GM12878 (cell line): ENCODE measurements at regions not wholly inside any gene's neighbourhood (a gene's known extent, or its start where the extent isn't known, plus 50 kb on each side); places are given as distances from the start of the nearest gene placed in this dataset.
"Not testable (repeated sequence)": the region's sequence is repeated elsewhere in the genome, so short reads cannot be mapped to it uniquely, and the experiment has no call there.

Experiments used
- ATAC-seq: fragments of 200-7000 bp; cut with Tn5 transposase; 3 replicates; pipeline ENCODE4 v1.9.1; 2020; ENCODE audit warnings: mild to moderate bottlenecking, moderate library complexity
- BruUV-seq: library from RNA; stranded (reverse); fragments of 400-500 nt; replicated peaks from 2 replicates; lab custom pipeline; 2021; lab: Mats Ljungman, UMichigan
- CTCF ChIA-PET: fragments of 300-600 bp; sonication (Branson Sonifier 250); formaldehyde crosslinking; extraction: SDS; loops from one replicate; lab custom pipeline; 2021; ENCODE audit warnings: inconsistent platforms; lab: Yijun Ruan, JAX
- POLR2A ChIA-PET: fragments of 350-600 bp; formaldehyde crosslinking; extraction: SDS; loops from one replicate; lab custom pipeline; 2021; ENCODE audit warnings: inconsistent platforms; lab: Charles Lee
- RAD21 ChIA-PET: fragments of 300-600 bp; sonication (Branson Sonifier 250); formaldehyde crosslinking; loops from one replicate; lab custom pipeline; 2023; ENCODE audit warnings: antibody characterized with exemption; ENCODE audit not compliant: unreplicated experiment; lab: Charles Lee
- SMC1A ChIA-PET: fragments of 300-600 bp; sonication (Branson Sonifier 250); formaldehyde crosslinking; loops from one replicate; lab custom pipeline; 2023; ENCODE audit not compliant: unreplicated experiment, uncharacterized antibody; lab: Charles Lee
- DNase-seq: peaks from one replicate; pipeline ENCODE4 v3.0.0-alpha.2; 2011; ENCODE audit warnings: low read depth, low spot score
- FAIRE-seq: peaks from 3 replicates; lab custom pipeline; 2011; peaks lifted over from hg19 to GRCh38; lab: Jason Lieb, UNC
- H2AFZ ChIP-seq: 2 replicates; pipeline ENCODE4 v1.6.0; 2011; ENCODE audit warnings: low read depth, low read length, control low read depth; ENCODE audit not compliant: control insufficient read depth
- H3K27ac ChIP-seq: 2 replicates; pipeline ENCODE4 v1.5.1; 2011; ENCODE audit warnings: control low read depth; ENCODE audit not compliant: control insufficient read depth, insufficient read depth
- H3K27me3 ChIP-seq, 2 experiments: replicated peaks in 1 of 2; 2 replicates each; pipeline versions ENCODE4 v1.6.0 to v1.6.1; 2011; ENCODE audit warnings: low read length in 1 of 2; ENCODE audit not compliant: control insufficient read depth in 2 of 2, insufficient read depth in 2 of 2
- H3K36me3 ChIP-seq, 2 experiments: 2 replicates each; pipeline ENCODE4 v1.5.1; 2011; ENCODE audit warnings: low read length in 1 of 2; ENCODE audit not compliant: control insufficient read depth in 2 of 2, insufficient read depth in 2 of 2
- H3K4me1 ChIP-seq: 2 replicates; pipeline ENCODE4 v1.6.1; 2011; ENCODE audit warnings: mild to moderate bottlenecking, low read length, moderate library complexity, mixed read lengths; ENCODE audit not compliant: control insufficient read depth, insufficient read depth
- H3K4me2 ChIP-seq: 2 replicates; pipeline ENCODE4 v1.6.0; 2011; ENCODE audit warnings: control low read depth; ENCODE audit not compliant: control insufficient read depth, insufficient read depth
- H3K4me3 ChIP-seq: fragments of 200-600 bp; sonication (generic); 2 replicates; pipeline ENCODE4 v1.5.1; 2016
- H3K79me2 ChIP-seq: 2 replicates; pipeline ENCODE4 v1.6.0; 2011; ENCODE audit warnings: low read length; ENCODE audit not compliant: control insufficient read depth, insufficient read depth
- H3K9ac ChIP-seq: 2 replicates; pipeline ENCODE4 v1.8.0; 2011; ENCODE audit warnings: low read length, control low read depth, mixed read lengths; ENCODE audit not compliant: control insufficient read depth, insufficient read depth
- H3K9me3 ChIP-seq: replicated peaks from 3 replicates; pipeline ENCODE4 v1.5.1; 2011; ENCODE audit warnings: mild to moderate bottlenecking, low read length; ENCODE audit not compliant: control insufficient read depth, insufficient read depth
- H4K20me1 ChIP-seq: 2 replicates; pipeline ENCODE4 v1.6.0; 2011; ENCODE audit not compliant: control insufficient read depth, insufficient read depth
- ASH2L ChIP-seq: fragments of 300-600, 200-600 bp; sonication (generic); IDR thresholded peaks from 2 replicates; pipeline ENCODE4 v1.6.1; 2017; ENCODE audit warnings: low read depth, mild to moderate bottlenecking, borderline replicate concordance
- BACH1 ChIP-seq: fragments of 450-650 bp; IDR thresholded peaks from 2 replicates; pipeline ENCODE4 v1.6.1; 2017; ENCODE audit warnings: mild to moderate bottlenecking, borderline replicate concordance
- CBFB ChIP-seq: IDR thresholded peaks from 2 replicates; pipeline ENCODE4 v1.6.1; 2016; ENCODE audit warnings: antibody characterized with exemption, low read depth
- CTCF ChIP-seq, 3 experiments: IDR thresholded peaks in 2 of 3; conservative IDR thresholded peaks in 1 of 3; 2 replicates each; pipeline ENCODE4 v1.5.1; 2011; ENCODE audit warnings: low read depth in 3 of 3, low read length in 3 of 3, mild to moderate bottlenecking in 3 of 3, control low read depth in 2 of 3, moderate library complexity in 2 of 3, inconsistent platforms in 1 of 3, mixed read lengths in 1 of 3; ENCODE audit not compliant: control insufficient read depth in 2 of 3, insufficient read depth in 1 of 3; ENCODE audit errors: extremely low read depth in 1 of 3
- EZH2 ChIP-seq: IDR thresholded peaks from 2 replicates; pipeline ENCODE4 v1.6.1; 2012; ENCODE audit warnings: low read depth, mild to moderate bottlenecking, control low read depth, inconsistent platforms, low read length, borderline replicate concordance; ENCODE audit not compliant: control insufficient read depth
- FOXM1 ChIP-seq: IDR thresholded peaks from 2 replicates; pipeline ENCODE4 v1.6.1; 2012; ENCODE audit warnings: low read depth, mild to moderate bottlenecking, inconsistent platforms, low read length, moderate library complexity
- HDAC6 ChIP-seq: fragments of 200-600 bp; sonication (generic); IDR thresholded peaks from one replicate; pipeline ENCODE4 v1.8.0; 2017; ENCODE audit warnings: antibody characterized with exemption; ENCODE audit not compliant: unreplicated experiment
- MYB ChIP-seq: fragments of 150-350 bp; IDR thresholded peaks from 2 replicates; pipeline ENCODE4 v1.6.1; 2014; ENCODE audit warnings: mild to moderate bottlenecking, low read depth, low read length, borderline replicate concordance
- NBN ChIP-seq: fragments of 450-650 bp; IDR thresholded peaks from 2 replicates; pipeline ENCODE4 v1.6.1; 2016
- NFIC ChIP-seq: IDR thresholded peaks from 2 replicates; pipeline ENCODE4 v1.6.1; 2012; ENCODE audit warnings: low read depth, mild to moderate bottlenecking, inconsistent platforms, low read length, moderate library complexity
- NFYB ChIP-seq: IDR thresholded peaks from 2 replicates; pipeline ENCODE4 v1.6.1; 2011; ENCODE audit warnings: low read depth, mild to moderate bottlenecking, low read length, improper control_type of control experiment, moderate library complexity; ENCODE audit not compliant: insufficient read depth
- NR2C1 ChIP-seq: fragments of 450-650 bp; IDR thresholded peaks from 2 replicates; pipeline ENCODE4 v1.6.1; 2017; ENCODE audit warnings: antibody characterized with exemption, mild to moderate bottlenecking, moderate library complexity
- NR2F1 ChIP-seq: fragments of 450-650 bp; conservative IDR thresholded peaks from 2 replicates; pipeline ENCODE4 v1.6.1; 2017; ENCODE audit warnings: mild to moderate bottlenecking
- PAX8 ChIP-seq: fragments of 450-650 bp; IDR thresholded peaks from 2 replicates; pipeline ENCODE4 v1.6.1; 2017; ENCODE audit warnings: mild to moderate bottlenecking, moderate library complexity
- POLR2AphosphoS2 ChIP-seq: IDR thresholded peaks from 2 replicates; pipeline ENCODE4 v1.6.1; 2011; ENCODE audit warnings: low read depth, mild to moderate bottlenecking, low read length, improper control_type of control experiment, moderate library complexity
- SMC3 ChIP-seq: IDR thresholded peaks from 2 replicates; pipeline ENCODE4 v1.6.1; 2011; ENCODE audit warnings: low read length, improper control_type of control experiment, borderline replicate concordance
- WGBS: methylation state at CpG from one replicate; pipeline ENCODE4 v1.1.6; 2016; ENCODE audit warnings: low lambda C conversion rate; ENCODE audit not compliant: insufficient replicate concordance, insufficient coverage; ENCODE audit errors: missing lambda C conversion rate; 5-methylcytosine and 5-hydroxymethylcytosine counted together
- in situ Hi-C: fragments of 300-500 bp; cut with MboI; formaldehyde crosslinking; loops from 9 replicates; pipeline ENCODE4 v1.14.3; 2018; ENCODE audit warnings: mixed read lengths
- intact Hi-C: fragments of 100-400 bp; cut with micrococcal nuclease; formaldehyde crosslinking; loops from one replicate; pipeline ENCODE4 v1.14.2; 2022; ENCODE audit not compliant: unreplicated experiment

GRCh38 chr19:30804751-30805150 lies 432.6 kb downstream of the ZNF536 start:
- in situ Hi-C loops: no loop called here
- DNase-seq: no peak
- ChIA-PET RAD21 (no interaction called here), POLR2A (no interaction called here), CTCF (no interaction called here), SMC1A (interaction anchor here (1.2 kb wide), 1 partner anchor 11 kb away, joined by 3 read pairs; no protein-coding TSS in a partner anchor)
- H3K79me2 ChIP-seq: no peaks in the 10 kb centered on the region
- H3K9ac ChIP-seq: no peak overlapping the region
- no peak overlapping the region for H2AFZ ChIP-seq
- no peaks in the 10 kb centered on the region for H3K9me3 ChIP-seq
- no TSS peak for BruUV-seq
- WGBS: under 1% methylated on average over 5 of the region's 5 CpGs
- H3K4me1 ChIP-seq: no peaks in the 10 kb centered on the region
- ATAC-seq: no peak
- H3K4me3 ChIP-seq: no peak overlapping the region
- TF ChIP-seq NBN (no peak), NFIC (no peak), SMC3 (no peak), NFYB (no peak), MYB (no peak), POLR2AphosphoS2 (no peak), NR2C1 (no peak), BACH1 (no peak), HDAC6 (no peak), CTCF (IDR thresholded peaks at IDR 0.05 in 2 of 3, conservative IDR thresholded peaks at IDR 0.05 in 1 of 3; ENCODE audit: control insufficient read depth in 2 of 3, extremely low read depth in 1 of 3, insufficient read depth in 1 of 3, low read depth in 3 of 3, low read length in 3 of 3) (no peak), PAX8 (no peak), ASH2L (no peak), FOXM1 (no peak), EZH2 (no peak), NR2F1 (no peak), CBFB (no peak)
- H3K4me2 ChIP-seq: no peak overlapping the region
- no peak overlapping the region for H3K27ac ChIP-seq
- no peaks in the 10 kb centered on the region for H3K36me3 ChIP-seq
- no peaks in the 10 kb centered on the region for H4K20me1 ChIP-seq
- no peak for FAIRE-seq
- intact Hi-C loops: no loop called here
- no peaks in the 10 kb centered on the region for H3K27me3 ChIP-seq

- H3K27me3 ChIP-seq, DNase-seq, H3K9ac ChIP-seq, H3K4me1 ChIP-seq, BruUV-seq, H4K20me1 ChIP-seq, H2AFZ ChIP-seq, CTCF ChIA-PET, in situ Hi-C loops, ATAC-seq, H3K4me2 ChIP-seq, RAD21 ChIA-PET, H3K36me3 ChIP-seq, POLR2A ChIA-PET, H3K4me3 ChIP-seq, H3K9me3 ChIP-seq, H3K79me2 ChIP-seq, intact Hi-C loops, H3K27ac ChIP-seq, FAIRE-seq: not testable (repeated sequence)
- WGBS: 10% methylated on average over 3 of the region's 3 CpGs
- SMC1A ChIA-PET: interaction anchor here (1.2 kb wide), 1 partner anchor 11 kb away, joined by 3 read pairs; no protein-coding TSS in a partner anchor
Measured at GRCh38 chr19:30804333-30804732, 432.1 kb downstream of the ZNF536 start.
